Heart right ventricle (tissue), 16 donors: ENCODE measurements at regions not wholly inside any gene's neighbourhood (a gene's known extent, or its start where the extent isn't known, plus 50 kb on each side); places are given as distances from the start of the nearest gene placed in this dataset.

Source experiments
- ATAC-seq, 8 donors: fragments of 200-7000 bp; cut with Tn5 transposase; one replicate each; pipeline ENCODE4 v1.9.1; 2020; ENCODE audit warnings: mild to moderate bottlenecking in 8 of 8, moderate library complexity in 8 of 8, moderate number of reproducible peaks in 1 of 8
- DNase-seq, 2 donors: peaks; one replicate each; pipeline ENCODE4 v3.0.0-alpha.2; 2020
- H3K27ac ChIP-seq, 10 donors: fragments of 200-600 bp; sonication (generic) in 2 of 10; one replicate each; pipeline versions ENCODE4 v1.5.0 to v1.8.0; 2020 to 2022; ENCODE audit warnings: mild to moderate bottlenecking in 3 of 10
- H3K27me3 ChIP-seq, 7 donors: fragments of 200-600 bp; one replicate each; pipeline ENCODE4 v1.8.0; 2021 to 2022; ENCODE audit warnings: mild to moderate bottlenecking in 2 of 7
- H3K36me3 ChIP-seq, 9 donors: fragments of 200-600 bp; sonication (generic) in 1 of 9; one replicate each; pipeline versions ENCODE4 v1.5.0 to v1.8.0; 2020 to 2022; ENCODE audit warnings: mild to moderate bottlenecking in 2 of 9
- H3K4me1 ChIP-seq, 9 donors: fragments of 200-600 bp; sonication (generic) in 1 of 9; one replicate each; pipeline versions ENCODE4 v1.5.0 to v1.8.0; 2020 to 2022; ENCODE audit warnings: mild to moderate bottlenecking in 4 of 9
- H3K4me3 ChIP-seq, 10 donors: fragments of 200-600 bp; sonication (generic) in 2 of 10; one replicate each; pipeline versions ENCODE4 v1.5.0 to v1.8.0; 2020 to 2022; ENCODE audit warnings: mild to moderate bottlenecking in 7 of 10, moderate library complexity in 2 of 10
- H3K9me3 ChIP-seq, 11 donors: fragments of 200-600 bp in 10 of 11; sonication (generic) in 2 of 11; one replicate each; pipeline versions ENCODE4 v1.5.0 to v1.8.0; 2013 to 2022; ENCODE audit warnings: mild to moderate bottlenecking in 2 of 11, control low read depth in 1 of 11, moderate library complexity in 1 of 11
- CTCF ChIP-seq, 9 donors: fragments of 200-600 bp; sonication (generic) in 2 of 9; IDR thresholded peaks; one replicate each; pipeline versions ENCODE4 v1.5.0 to v1.8.0; 2021 to 2022; ENCODE audit warnings: antibody characterized with exemption in 9 of 9, mild to moderate bottlenecking in 5 of 9, moderate library complexity in 1 of 9
- WGBS, 2 donors: extraction: QIAGEN DNeasy Blood & Tissue Kit; methylation state at CpG; one replicate each; pipeline ENCODE4 v1.1.7; 2013; ENCODE audit warnings: inconsistent platforms in 1 of 2; 5-methylcytosine and 5-hydroxymethylcytosine counted together
- intact Hi-C, 10 donors: fragments of 100-400 bp; cut with DNase I; formaldehyde crosslinking; loops; one replicate each; pipeline versions ENCODE4 v1.11.1 to v1.14.2; 2022
- donor health status: Arrhythmogenic right ventricular cardiomyopathy.
- donor health status: ischemic (EF 13 %, LVEDD 7.1; RV severe dilation, severe dysfunction).
- donor health status: healthy with polysubstance abuse.
- donor health status: DM: no; HTN: yes; CAD: no.
- donor health status: DM: no; HTN: no; CAD: no.
- donor health status: ischemic (EF 25% LVEDD 6.9; RV normal size, moderate dysfunction).
- donor health status: ischemic (EF 25% LVEDD 5.7; RV mildly dilated, moderate dysfunction).
- donor health status: healthy.
- donor health status: DM: yes; HTN: yes; CAD: no.
- donor health status: Ischemic cardiomyopathy.
- donor health status: ischemic (EF 35%, LVEDD 5.7; RV mildly dilated, moderate dysfunction).
- donor health status: nonischemic (EF 11% LVEDD 7.7; RV severe dilation, severe dysfunction).
- donor health status: DM: yes; HTN: yes; CAD: no.
- donor health status: PGD.
- donor health status: ischemic (EF 29% LVEDD 5.4; RV normal size, mild dysfunction).
- donor health status: nonischemic (EF 23%, LVEDD 6.1; RV moderate dilation, normal function).

DNA sequence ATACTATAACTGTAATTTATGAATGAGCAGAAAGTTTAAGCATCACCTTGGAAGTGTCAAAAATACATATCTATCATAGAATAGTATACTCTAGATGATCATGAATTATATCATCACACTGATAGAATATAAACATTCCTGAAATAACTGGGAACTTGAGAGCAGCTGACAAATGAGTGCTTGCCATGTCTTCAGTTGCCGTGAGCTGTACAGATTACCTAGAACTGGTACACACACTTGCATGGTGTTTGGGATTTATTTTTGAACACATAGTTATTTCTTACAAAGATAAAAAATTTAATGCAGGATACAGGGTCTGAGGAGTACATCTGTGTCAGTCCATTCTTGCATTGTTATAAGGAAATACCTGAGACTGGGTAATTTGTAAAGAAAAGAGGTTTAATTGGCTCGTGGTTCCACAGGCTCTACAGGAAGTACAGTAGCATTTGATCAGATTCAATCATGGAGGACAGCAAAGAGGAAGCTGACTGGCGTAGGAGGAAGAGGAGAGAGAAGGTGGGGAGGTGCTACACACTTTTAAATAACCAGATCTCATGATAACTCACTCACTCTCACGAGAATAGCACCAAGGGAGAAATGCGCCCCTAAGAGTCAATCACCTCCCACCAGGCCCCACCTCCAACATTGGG is 60.4 kb upstream of the MBNL2 start:
- intact Hi-C loops = no loop called here
- H3K27me3 ChIP-seq = no peaks in the 10 kb centered on the region
- WGBS, 2 donors = 85 to 87% methylated on average over 5 of the region's 5 CpGs

DNA sequence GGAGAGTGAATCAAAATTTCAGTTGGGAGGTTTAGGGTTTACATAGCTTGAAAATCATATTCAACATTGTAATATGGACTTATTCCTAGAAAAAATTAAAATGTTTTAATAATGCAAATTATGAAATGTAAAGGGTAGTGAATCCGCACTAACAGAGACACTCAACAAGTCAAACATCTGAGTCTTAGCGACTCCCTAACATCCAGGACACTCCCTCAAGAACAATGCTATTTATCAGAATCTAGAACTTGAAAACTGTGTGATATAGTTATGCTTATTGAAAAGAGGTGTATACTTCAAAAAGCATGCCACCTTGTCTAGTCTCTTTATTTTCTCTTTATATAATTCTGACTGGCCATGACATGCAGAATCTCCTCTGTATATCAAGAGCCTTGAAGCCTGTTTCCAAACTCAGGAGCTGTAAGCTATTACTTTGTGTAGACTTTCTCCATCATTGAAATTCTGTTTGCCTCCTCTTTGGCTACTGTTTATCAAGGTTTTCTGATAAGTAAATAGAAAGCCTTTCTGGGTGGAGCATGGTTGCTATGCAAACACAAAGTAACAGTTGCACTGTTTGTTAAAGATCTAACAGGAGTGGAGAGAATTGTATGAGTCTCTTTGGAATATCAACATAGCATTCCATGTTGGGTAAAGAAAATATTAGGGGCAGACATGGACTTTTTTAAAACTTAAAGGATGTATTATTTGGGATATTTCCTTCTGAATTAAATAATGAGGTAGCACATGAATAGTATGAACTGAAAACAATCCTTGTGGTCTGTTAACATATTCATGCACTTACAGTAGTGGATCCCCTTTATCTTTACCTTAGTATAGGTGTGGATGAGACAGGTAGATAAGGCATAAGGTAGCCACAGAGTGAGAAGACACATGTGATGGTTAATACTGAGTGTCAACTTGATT is 56.4 kb upstream of the MBNL2 start:
- no peaks in the 10 kb centered on the region for H3K4me1 ChIP-seq
- no peak overlapping the region for H3K4me3 ChIP-seq
- TF ChIP-seq CTCF (IDR thresholded peaks at IDR 0.05) = no peak
- 97 to 98% methylated on average over 2 of the region's 2 CpGs for WGBS, 2 donors
- no peak overlapping the region for H3K27ac ChIP-seq
- H3K9me3 ChIP-seq = no peaks in the 10 kb centered on the region
- ATAC-seq (no peak), DNase-seq (no peak)
- no peaks in the 10 kb centered on the region for H3K27me3 ChIP-seq
- intact Hi-C loops = no loop called here
- no peaks in the 10 kb centered on the region for H3K36me3 ChIP-seq

More for the DNA sequence above, 60.4 kb upstream of the MBNL2 start:
- Histone ChIP-seq H3K4me3 (no peak overlapping the region), H3K27ac (no peak overlapping the region), H3K36me3 (no peaks in the 10 kb centered on the region), H3K9me3 (peaks cover 0 to 3% (median 0%) of the 10 kb centered on the region in 11 donors), H3K4me1 (no peaks in the 10 kb centered on the region)
- ATAC-seq (no peak), DNase-seq (no peak)
- TF ChIP-seq CTCF (IDR thresholded peaks at IDR 0.05) = no peak

DNA sequence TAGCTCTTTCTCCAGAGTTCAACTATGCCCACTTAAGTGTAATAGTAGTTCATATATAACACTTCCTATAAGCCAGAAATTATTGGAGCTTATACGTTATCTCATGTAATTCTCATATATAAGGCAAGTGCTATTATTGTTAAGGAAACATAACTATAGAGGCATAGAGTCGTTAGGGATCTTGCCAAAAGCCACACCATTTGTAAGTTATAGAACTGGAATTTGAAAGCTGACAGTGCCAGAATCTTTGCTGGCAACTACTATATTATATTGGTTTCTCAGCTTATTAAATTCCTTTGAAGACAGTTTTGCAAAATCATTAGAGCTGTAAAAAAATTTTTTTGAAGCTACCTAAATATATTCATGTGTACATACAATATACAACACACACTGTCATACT is 51.0 kb upstream of the MBNL2 start:
- Histone ChIP-seq H3K4me1 (no peaks in the 10 kb centered on the region), H3K36me3 (no peaks in the 10 kb centered on the region), H3K9me3 (peaks cover 0 to 9% (median 0%) of the 10 kb centered on the region in 11 donors), H3K27ac (no peak overlapping the region), H3K4me3 (no peak overlapping the region), H3K27me3 (no peaks in the 10 kb centered on the region)
- TF ChIP-seq CTCF (IDR thresholded peaks at IDR 0.05) = no peak
- DNase-seq (no peak), ATAC-seq (no peak)
- 93 to 96% methylated on average over 2 of the region's 2 CpGs for WGBS, 2 donors
- intact Hi-C loops = no loop called here
